H1 (cell line): ENCODE measurements at regions not wholly inside any gene's neighbourhood (a gene's known extent, or its start where the extent isn't known, plus 50 kb on each side); places are given as distances from the start of the nearest gene placed in this dataset.

Experiments used
- BCL11A ChIP-seq, 2 experiments: IDR thresholded peaks; one replicate each; pipeline ENCODE4 v1.6.1; 2011; ENCODE audit warnings: low read depth in 2 of 2, low read length in 2 of 2, mild to moderate bottlenecking in 2 of 2
- HDAC2 ChIP-seq, 2 experiments: fragments of 300-600 bp in 1 of 2; sonication (generic) in 1 of 2; IDR thresholded peaks; 2 replicates each; pipeline ENCODE4 v1.6.1; 2011 to 2012; ENCODE audit warnings: low read depth in 2 of 2, low read length in 2 of 2, mild to moderate bottlenecking in 2 of 2, moderate library complexity in 2 of 2, borderline replicate concordance in 1 of 2, inconsistent platforms in 1 of 2
- JUND ChIP-seq: IDR thresholded peaks from 2 replicates; pipeline ENCODE4 v1.6.1; 2011; ENCODE audit warnings: mild to moderate bottlenecking, improper control_type of control experiment, low read length
- RFX5 ChIP-seq: IDR thresholded peaks from 2 replicates; pipeline ENCODE4 v1.6.1; 2011; ENCODE audit warnings: low read depth, low read length, improper control_type of control experiment, borderline replicate concordance
- SIN3A ChIP-seq, 2 experiments: IDR thresholded peaks in 1 of 2; conservative IDR thresholded peaks in 1 of 2; 2 replicates each; pipeline ENCODE4 v1.6.1; 2011 to 2012; ENCODE audit warnings: low read length in 2 of 2, improper control_type of control experiment in 1 of 2, low read depth in 1 of 2, mild to moderate bottlenecking in 1 of 2
- SIRT6 ChIP-seq: IDR thresholded peaks from one replicate; pipeline ENCODE4 v1.7.1; 2012; ENCODE audit warnings: low read length, inconsistent platforms
- TBP ChIP-seq: IDR thresholded peaks from 2 replicates; pipeline ENCODE4 v1.6.1; 2011; ENCODE audit warnings: low read depth, low read length, improper control_type of control experiment
- TF ChIP-seq, protein P1 (sequence below): IDR thresholded peaks from 2 replicates; pipeline ENCODE4 v1.6.1; 2012; ENCODE audit warnings: inconsistent platforms

DNA sequence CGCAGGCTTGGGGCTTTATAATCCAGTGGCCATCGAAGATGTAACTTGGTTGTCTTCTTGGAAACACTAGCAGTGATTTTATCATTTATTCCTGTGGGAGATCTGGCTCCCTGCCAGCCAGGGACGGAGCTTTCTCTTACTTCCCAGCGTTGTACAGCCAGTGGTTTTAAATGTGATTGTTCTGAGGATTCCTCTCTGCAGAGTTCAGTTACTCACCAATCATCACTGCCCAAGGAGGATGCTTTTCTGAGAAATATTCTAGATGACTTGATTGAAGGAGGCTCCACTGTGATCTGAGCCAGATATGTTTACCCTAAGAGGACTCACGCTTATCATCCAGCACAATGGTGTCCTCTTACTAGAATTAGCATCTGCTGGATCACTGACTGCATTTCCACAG lies 744.3 kb downstream of the RNF144A start (continued):
- TF ChIP-seq SIN3A (conservative IDR thresholded peaks at IDR 0.05 in 1 of 2, IDR thresholded peaks at IDR 0.05 in 1 of 2; ENCODE audit: low read depth in 1 of 2, low read length in 2 of 2): no peak
- TF ChIP-seq, protein P1, sequence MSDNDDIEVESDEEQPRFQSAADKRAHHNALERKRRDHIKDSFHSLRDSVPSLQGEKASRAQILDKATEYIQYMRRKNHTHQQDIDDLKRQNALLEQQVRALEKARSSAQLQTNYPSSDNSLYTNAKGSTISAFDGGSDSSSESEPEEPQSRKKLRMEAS: no peak
- TF ChIP-seq JUND: no peak
- no peak for TF ChIP-seq RFX5
- TF ChIP-seq HDAC2 (IDR thresholded peaks at IDR 0.05; ENCODE audit: borderline replicate concordance in 1 of 2, low read depth in 2 of 2, low read length in 2 of 2): no peak
- no peak for TF ChIP-seq TBP
- TF ChIP-seq SIRT6: no peak
- no peak for TF ChIP-seq BCL11A (IDR thresholded peaks at IDR 0.05; ENCODE audit: low read depth in 2 of 2, low read length in 2 of 2)
